Caco-2 (cell line): ENCODE measurements at regions not wholly inside any gene's neighbourhood (a gene's known extent, or its start where the extent isn't known, plus 50 kb on each side); places are given as distances from the start of the nearest gene placed in this dataset.
"Not testable (repeated sequence)": the region's sequence is repeated elsewhere in the genome, so short reads cannot be mapped to it uniquely, and the experiment has no call there.

Experiments
- BruUV-seq: library from RNA; stranded (reverse); fragments of 400-500 nt; replicated peaks from 2 replicates; lab custom pipeline; 2021; lab: Mats Ljungman, UMichigan
- CTCF ChIA-PET: fragments of 300-600 bp; sonication (Branson Sonifier 250); formaldehyde crosslinking; loops from one replicate; lab custom pipeline; 2022; ENCODE audit warnings: antibody characterized with exemption; lab: Charles Lee
- POLR2A ChIA-PET: fragments of 300-600 bp; sonication (Branson Sonifier 250); formaldehyde crosslinking; loops from one replicate; lab custom pipeline; 2022; ENCODE audit warnings: antibody characterized with exemption; lab: Charles Lee
- DNase-seq, 2 experiments: peaks; one replicate each; pipeline versions ENCODE4 v3.0.0 to v3.0.0-alpha.2; 2020 to 2022
- H3K27me3 ChIP-seq: replicated peaks from 2 replicates; pipeline ENCODE4 v1.6.0; 2011; ENCODE audit warnings: low read length; ENCODE audit not compliant: control insufficient read depth, insufficient read depth
- H3K36me3 ChIP-seq: 2 replicates; pipeline ENCODE4 v1.5.1; 2011; ENCODE audit warnings: low read length; ENCODE audit not compliant: control insufficient read depth, insufficient read depth
- H3K4me1 ChIP-seq: fragments of 250-450 bp; sonication (Bioruptor Pico); 2 replicates; pipeline ENCODE4 v1.5.1; 2020; ENCODE audit warnings: mild to moderate bottlenecking
- H3K4me3 ChIP-seq: 2 replicates; pipeline ENCODE4 v1.5.1; 2011; ENCODE audit warnings: low read depth, mild to moderate bottlenecking, control low read depth, low read length
- H3K9me3 ChIP-seq: fragments of 250-450 bp; sonication (Bioruptor Pico); 2 replicates; pipeline ENCODE4 v1.5.1; 2020; ENCODE audit warnings: mild to moderate bottlenecking, moderate library complexity
- H3K27ac Mint-ChIP-seq: one replicate; pipeline ENCODE4 v1.8.0; 2022; ENCODE audit warnings: mixed read lengths; ENCODE audit not compliant: unreplicated experiment
- H3K27me3 Mint-ChIP-seq: one replicate; pipeline ENCODE4 v1.8.0; 2022; ENCODE audit warnings: mixed read lengths; ENCODE audit not compliant: insufficient read depth, unreplicated experiment
- H3K36me3 Mint-ChIP-seq: one replicate; pipeline ENCODE4 v1.8.0; 2022; ENCODE audit warnings: mild to moderate bottlenecking, mixed read lengths; ENCODE audit not compliant: insufficient read depth, unreplicated experiment
- H3K4me1 Mint-ChIP-seq: one replicate; pipeline ENCODE4 v1.8.0; 2022; ENCODE audit warnings: low read depth, mixed read lengths; ENCODE audit not compliant: unreplicated experiment
- H3K4me3 Mint-ChIP-seq: one replicate; pipeline ENCODE4 v1.8.0; 2022; ENCODE audit warnings: mild to moderate bottlenecking, moderate library complexity, mixed read lengths; ENCODE audit not compliant: unreplicated experiment
- H3K9me3 Mint-ChIP-seq: one replicate; pipeline ENCODE4 v1.8.0; 2022; ENCODE audit warnings: mixed read lengths; ENCODE audit not compliant: unreplicated experiment
- intact Hi-C: fragments of 100-400 bp; cut with micrococcal nuclease; formaldehyde crosslinking; loops from one replicate; pipeline ENCODE4 v1.10.0; 2022; ENCODE audit not compliant: unreplicated experiment
- TF ChIP-seq, protein P1 (sequence below), 2 experiments: fragments of 200-600 bp in 1 of 2; IDR thresholded peaks; 1 replicate in 1 of 2; 2 replicates in 1 of 2; pipeline versions ENCODE4 v1.5.1 to v1.8.0; 2011 to 2022; ENCODE audit warnings: antibody characterized with exemption in 1 of 2, control low read depth in 1 of 2, inconsistent platforms in 1 of 2, low read depth in 1 of 2, low read length in 1 of 2, mild to moderate bottlenecking in 1 of 2, moderate library complexity in 1 of 2; ENCODE audit not compliant: insufficient read depth in 1 of 2, severe bottlenecking in 1 of 2, unreplicated experiment in 1 of 2

DNA sequence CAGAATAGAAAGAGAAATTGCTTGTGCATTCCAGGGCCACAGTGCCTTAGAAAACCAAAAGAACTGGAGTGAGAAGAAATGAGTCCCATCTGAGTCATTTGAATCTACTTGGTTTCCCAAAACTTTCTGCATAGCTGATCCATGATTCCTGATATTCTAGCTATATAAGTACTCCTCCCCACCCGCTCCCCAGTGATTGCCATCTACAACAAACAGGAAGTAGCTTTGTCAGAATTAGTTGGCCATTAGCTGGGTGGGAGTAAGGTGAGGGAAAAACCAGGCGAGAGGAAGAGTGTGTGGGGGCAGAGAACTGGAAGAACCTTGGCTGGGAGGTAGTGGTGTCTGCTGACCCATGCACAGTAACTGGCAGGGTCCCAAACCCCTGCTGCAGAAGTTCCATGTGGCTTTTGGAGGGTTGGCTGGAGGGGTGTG lies 122.1 kb downstream of the ACAA2 start:
- TF ChIP-seq, protein P1, sequence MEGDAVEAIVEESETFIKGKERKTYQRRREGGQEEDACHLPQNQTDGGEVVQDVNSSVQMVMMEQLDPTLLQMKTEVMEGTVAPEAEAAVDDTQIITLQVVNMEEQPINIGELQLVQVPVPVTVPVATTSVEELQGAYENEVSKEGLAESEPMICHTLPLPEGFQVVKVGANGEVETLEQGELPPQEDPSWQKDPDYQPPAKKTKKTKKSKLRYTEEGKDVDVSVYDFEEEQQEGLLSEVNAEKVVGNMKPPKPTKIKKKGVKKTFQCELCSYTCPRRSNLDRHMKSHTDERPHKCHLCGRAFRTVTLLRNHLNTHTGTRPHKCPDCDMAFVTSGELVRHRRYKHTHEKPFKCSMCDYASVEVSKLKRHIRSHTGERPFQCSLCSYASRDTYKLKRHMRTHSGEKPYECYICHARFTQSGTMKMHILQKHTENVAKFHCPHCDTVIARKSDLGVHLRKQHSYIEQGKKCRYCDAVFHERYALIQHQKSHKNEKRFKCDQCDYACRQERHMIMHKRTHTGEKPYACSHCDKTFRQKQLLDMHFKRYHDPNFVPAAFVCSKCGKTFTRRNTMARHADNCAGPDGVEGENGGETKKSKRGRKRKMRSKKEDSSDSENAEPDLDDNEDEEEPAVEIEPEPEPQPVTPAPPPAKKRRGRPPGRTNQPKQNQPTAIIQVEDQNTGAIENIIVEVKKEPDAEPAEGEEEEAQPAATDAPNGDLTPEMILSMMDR (IDR thresholded peaks at IDR 0.05; ENCODE audit: insufficient read depth in 1 of 2, low read depth in 1 of 2, low read length in 1 of 2, severe bottlenecking in 1 of 2, unreplicated experiment in 1 of 2): no peak
- Histone ChIP-seq H3K4me3 (no peak overlapping the region), H3K27me3 (no peaks in the 10 kb centered on the region), H3K36me3 (no peaks in the 10 kb centered on the region), H3K4me1 (peaks cover 19% of the 10 kb centered on the region), H3K9me3 (no peaks in the 10 kb centered on the region)
- Mint-ChIP-seq H3K4me1 (peaks cover 20% of the 10 kb centered on the region), H3K27me3 (no peaks in the 10 kb centered on the region), H3K27ac (no peak overlapping the region), H3K4me3 (no peak overlapping the region), H3K9me3 (no peaks in the 10 kb centered on the region), H3K36me3 (no peaks in the 10 kb centered on the region)
- POLR2A ChIA-PET: no interaction called here
- no peak for DNase-seq
- BruUV-seq: no TSS peak
- intact Hi-C loops: loop anchor here (5.0 kb wide), 2 partner anchors 34 to 36 kb away; no protein-coding TSS in a partner anchor
- CTCF ChIA-PET: no interaction called here

DNA sequence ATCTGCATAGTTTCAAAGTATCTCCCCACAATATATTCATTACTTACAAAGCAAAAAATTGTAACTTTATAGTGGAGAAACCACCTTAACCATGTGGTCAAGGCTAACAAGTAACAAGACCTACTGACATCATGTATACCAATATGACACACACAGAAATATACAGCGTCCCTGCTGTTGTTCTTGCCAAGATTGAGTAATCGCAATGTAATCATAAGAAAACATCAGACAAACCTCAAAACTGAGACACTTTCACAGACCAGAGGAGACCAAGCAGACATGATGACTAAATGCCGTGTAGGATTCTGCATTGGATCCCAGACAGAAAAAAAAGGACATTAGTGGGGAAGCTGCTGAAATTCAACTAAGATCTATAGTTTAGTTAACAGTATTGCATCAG lies 123.0 kb downstream of the ACAA2 start:
- Mint-ChIP-seq H3K4me3 (no peak overlapping the region), H3K27me3 (no peaks in the 10 kb centered on the region), H3K27ac (no peak overlapping the region), H3K36me3 (no peaks in the 10 kb centered on the region), H3K4me1 (peaks cover 20% of the 10 kb centered on the region), H3K9me3 (peaks cover under 1% of the 10 kb centered on the region)
- intact Hi-C loops: loop anchor here (5.0 kb wide), 2 partner anchors 33 to 37 kb away; no protein-coding TSS in a partner anchor
- POLR2A ChIA-PET: no interaction called here
- no peaks in the 10 kb centered on the region for H3K27me3 ChIP-seq
- TF ChIP-seq, protein P1 (IDR thresholded peaks at IDR 0.05; ENCODE audit: insufficient read depth in 1 of 2, low read depth in 1 of 2, low read length in 1 of 2, severe bottlenecking in 1 of 2, unreplicated experiment in 1 of 2): no peak
- DNase-seq: no peak
- H3K36me3 ChIP-seq: no peaks in the 10 kb centered on the region
- H3K9me3 ChIP-seq: no peaks in the 10 kb centered on the region
- peaks cover 19% of the 10 kb centered on the region for H3K4me1 ChIP-seq
- CTCF ChIA-PET: no interaction called here
- BruUV-seq: no TSS peak
- H3K4me3 ChIP-seq: no peak overlapping the region

DNA sequence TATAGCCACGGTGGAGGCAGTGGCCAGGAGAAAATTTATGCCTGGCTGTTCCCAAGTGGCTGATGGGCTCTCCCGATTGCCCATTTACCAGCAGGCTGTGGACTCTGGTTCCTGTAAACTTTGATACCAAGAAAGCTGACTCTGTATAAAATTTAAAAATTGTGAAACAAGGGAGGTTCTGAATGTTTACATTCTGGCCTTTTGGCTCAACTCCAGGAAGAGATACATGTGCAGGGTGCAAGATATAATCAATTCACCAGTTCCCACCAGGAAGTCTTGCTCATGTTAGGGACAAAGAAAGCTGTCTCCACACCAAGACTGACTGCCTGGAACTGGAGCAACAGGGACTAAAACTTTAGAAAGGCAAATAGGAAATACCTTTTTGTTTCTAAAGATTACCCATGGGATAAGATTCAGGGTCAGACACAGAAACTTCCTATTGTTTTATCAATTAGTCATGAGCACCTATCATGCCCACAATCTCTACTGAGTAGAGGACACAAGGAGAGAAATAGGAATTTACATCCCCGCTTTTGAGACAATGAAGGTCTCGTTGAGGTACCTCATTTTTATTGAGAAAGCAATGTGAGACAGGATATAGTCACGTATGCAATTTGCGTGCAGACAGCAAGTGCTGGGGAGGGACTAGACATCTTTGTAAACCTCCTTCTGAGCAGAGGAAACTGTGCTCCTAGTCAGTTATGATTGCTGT lies 123.5 kb downstream of the LIPG start:
- POLR2A ChIA-PET: no interaction called here
- no peaks in the 10 kb centered on the region for H3K27me3 Mint-ChIP-seq

DNA sequence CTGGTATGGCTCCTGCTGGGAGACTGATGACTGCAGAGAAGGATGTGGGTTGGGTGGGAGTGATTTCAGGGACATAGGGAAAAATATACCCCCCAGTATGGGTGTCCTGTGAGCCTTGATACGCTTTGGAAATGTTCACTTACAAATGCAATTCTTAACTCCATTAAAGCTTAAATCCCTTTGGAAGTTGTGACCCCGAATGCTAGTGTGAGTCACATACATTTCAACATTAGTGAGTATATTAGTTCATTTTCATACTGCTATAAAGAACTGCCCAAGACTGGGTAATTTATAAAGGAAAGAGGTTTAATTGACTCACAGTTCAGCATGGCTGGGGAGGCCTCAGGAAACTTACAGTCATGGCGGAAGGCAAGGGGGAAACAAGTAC lies 120.9 kb downstream of the LIPG start:
- POLR2A ChIA-PET, H3K9me3 ChIP-seq, H3K4me1 ChIP-seq, BruUV-seq, H3K4me1 Mint-ChIP-seq, H3K4me3 Mint-ChIP-seq, CTCF ChIA-PET, intact Hi-C loops, H3K27me3 ChIP-seq, H3K4me3 ChIP-seq, H3K27me3 Mint-ChIP-seq, H3K36me3 Mint-ChIP-seq, H3K36me3 ChIP-seq, H3K27ac Mint-ChIP-seq, DNase-seq: not testable (repeated sequence)
- peaks cover 15% of the 10 kb centered on the region for H3K9me3 Mint-ChIP-seq

More for the DNA sequence above, 123.5 kb downstream of the LIPG start:
- Mint-ChIP-seq H3K4me1 (no peaks in the 10 kb centered on the region), H3K4me3 (no peak overlapping the region), H3K36me3 (no peaks in the 10 kb centered on the region), H3K27ac (no peak overlapping the region), H3K9me3 (peaks cover 12% of the 10 kb centered on the region)
- Histone ChIP-seq H3K27me3 (no peaks in the 10 kb centered on the region), H3K4me1 (no peaks in the 10 kb centered on the region; the same call in none of the 2 replicates), H3K4me3 (no peak overlapping the region), H3K36me3 (no peaks in the 10 kb centered on the region), H3K9me3 (no peaks in the 10 kb centered on the region)
- no peak for DNase-seq
- CTCF ChIA-PET: no interaction called here
- TF ChIP-seq, protein P1 (IDR thresholded peaks at IDR 0.05; ENCODE audit: insufficient read depth in 1 of 2, low read depth in 1 of 2, low read length in 1 of 2, severe bottlenecking in 1 of 2, unreplicated experiment in 1 of 2): no peak
- intact Hi-C loops: no loop called here
- no TSS peak for BruUV-seq
